NOMO-1 treated with DMSO at 0.1 percent for 48 hours (cell line): ENCODE measurements at regions not wholly inside any gene's neighbourhood (a gene's known extent, or its start where the extent isn't known, plus 50 kb on each side); places are given as distances from the start of the nearest gene placed in this dataset.

Experiments
- DNase-seq: peaks from one replicate; lab custom pipeline; 2025; ENCODE audit not compliant: unreplicated experiment; lab: John Stamatoyannopoulos, UW

GRCh38 chr5:159774476-159775031 lies 141.7 kb upstream of the ADRA1B start:
- DNase-seq, result no peak

DNA sequence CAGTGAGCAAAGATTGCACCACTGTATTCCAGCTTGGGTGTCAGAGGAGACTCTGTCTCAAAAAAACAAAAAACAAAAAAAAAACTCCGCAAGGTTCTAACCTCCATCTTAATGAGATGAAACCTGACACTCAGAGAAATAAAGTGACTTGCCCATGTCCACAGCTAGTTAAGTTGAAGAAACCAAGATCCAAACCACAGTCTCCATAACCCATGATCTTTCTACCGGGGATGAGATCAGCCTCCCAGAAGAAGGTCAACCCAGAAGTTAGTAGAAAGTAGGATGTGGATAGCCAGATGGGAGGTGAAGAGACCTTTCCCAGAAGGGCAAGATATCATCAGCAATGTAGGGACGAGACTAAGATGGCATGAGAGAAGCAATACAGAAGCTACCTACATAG lies 140.4 kb upstream of the ADRA1B start:
- no peak for DNase-seq

DNA sequence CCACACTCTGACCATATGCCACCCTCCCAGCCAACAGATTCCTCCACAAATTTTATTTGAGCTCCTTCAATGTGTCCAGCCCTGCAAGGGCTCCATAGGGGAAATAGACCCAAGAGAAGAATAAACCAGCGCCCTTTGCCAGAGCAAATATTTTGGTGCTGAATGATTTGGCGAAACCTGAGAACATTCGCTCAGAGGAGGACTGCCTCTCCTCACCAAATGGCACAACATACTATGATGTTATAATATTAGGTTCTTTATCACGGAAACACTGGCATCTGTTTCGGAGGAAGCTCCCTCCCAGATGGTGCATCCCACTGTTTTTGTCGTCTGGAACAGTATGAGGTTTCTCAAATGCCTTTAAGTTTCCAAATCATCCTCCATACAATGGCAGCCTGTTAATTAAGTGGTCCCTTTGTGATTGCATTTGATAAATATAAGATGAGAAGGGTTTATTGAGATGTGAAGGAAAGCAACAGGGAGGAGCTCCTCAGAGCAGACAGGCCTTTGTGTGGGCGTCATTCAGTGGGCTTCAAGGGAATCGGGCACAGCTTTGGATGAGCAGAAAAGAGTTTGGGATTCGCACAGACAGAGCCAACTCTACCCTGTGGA lies 139.1 kb upstream of the ADRA1B start:
- no peak for DNase-seq

DNA sequence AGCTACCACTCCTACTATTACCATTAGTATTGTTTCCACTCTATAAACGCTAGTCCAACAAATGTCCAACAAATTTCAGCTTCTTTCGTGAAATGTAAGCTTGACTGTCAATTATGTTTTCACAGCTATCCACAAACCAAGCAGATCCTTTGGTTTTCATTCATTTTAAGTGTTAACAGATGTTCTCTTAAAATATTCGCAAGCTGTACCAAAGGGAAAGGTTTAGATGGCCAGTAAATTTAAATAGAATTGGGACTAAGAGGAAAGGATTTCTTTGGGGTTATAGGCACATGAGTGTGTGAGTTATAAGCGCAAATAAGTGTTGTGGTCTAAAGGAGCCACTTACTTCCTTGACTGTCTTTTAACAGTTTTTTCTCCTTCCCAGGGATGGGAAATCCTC lies 136.8 kb upstream of the ADRA1B start:
- DNase-seq, result no peak

GRCh38 chr5:159780246-159780645 lies 136.0 kb upstream of the ADRA1B start:
- no peak for DNase-seq

- DNase-seq, result no peak
These were observed 134.6 kb upstream of the ADRA1B start for GRCh38 chr5:159781626-159782157.

- DNase-seq, result no peak
These were observed 133.9 kb upstream of the ADRA1B start for GRCh38 chr5:159782197-159782994.

- no peak for DNase-seq
These were observed 133.3 kb upstream of the ADRA1B start for GRCh38 chr5:159782995-159783300.

- no peak for DNase-seq
These were observed 132.5 kb upstream of the ADRA1B start for GRCh38 chr5:159783726-159784247.

GRCh38 chr5:159784993-159785392 lies 131.3 kb upstream of the ADRA1B start:
- DNase-seq, result no peak

- DNase-seq, result no peak
These were observed 130.6 kb upstream of the ADRA1B start for GRCh38 chr5:159785656-159786055.

GRCh38 chr5:159786201-159786600 lies 130.1 kb upstream of the ADRA1B start:
- no peak for DNase-seq

GRCh38 chr5:159786901-159787691 lies 129.2 kb upstream of the ADRA1B start:
- DNase-seq, result no peak

GRCh38 chr5:159787837-159788236 lies 128.4 kb upstream of the ADRA1B start:
- no peak for DNase-seq

DNA sequence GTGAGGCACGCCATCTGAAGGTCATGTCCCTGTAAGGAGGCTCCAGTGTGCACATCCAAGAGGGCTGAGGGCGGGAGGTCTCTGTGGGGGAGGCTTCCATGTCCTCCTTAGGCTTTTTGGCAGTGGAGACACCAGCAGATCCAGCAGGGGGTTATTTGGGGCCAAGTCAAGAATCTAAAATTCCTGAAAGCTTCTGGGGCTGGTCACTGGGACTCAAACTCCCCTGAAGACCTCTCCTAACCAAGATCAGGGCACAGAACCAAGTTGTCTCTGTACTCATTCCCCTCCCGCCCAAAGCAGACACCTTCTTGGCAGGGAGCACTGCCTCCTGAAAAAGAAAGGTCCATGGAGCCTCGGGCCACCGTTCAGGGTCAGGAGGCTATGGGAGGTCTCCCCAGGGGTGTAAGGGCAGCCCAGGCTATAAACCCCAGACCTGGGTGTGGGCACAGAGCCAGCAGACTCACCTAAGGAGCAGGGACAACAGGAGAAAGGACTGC lies 127.4 kb upstream of the ADRA1B start:
- DNase-seq, result no peak

- no peak for DNase-seq
These were observed 124.1 kb upstream of the ADRA1B start for GRCh38 chr5:159792180-159792579.

DNA sequence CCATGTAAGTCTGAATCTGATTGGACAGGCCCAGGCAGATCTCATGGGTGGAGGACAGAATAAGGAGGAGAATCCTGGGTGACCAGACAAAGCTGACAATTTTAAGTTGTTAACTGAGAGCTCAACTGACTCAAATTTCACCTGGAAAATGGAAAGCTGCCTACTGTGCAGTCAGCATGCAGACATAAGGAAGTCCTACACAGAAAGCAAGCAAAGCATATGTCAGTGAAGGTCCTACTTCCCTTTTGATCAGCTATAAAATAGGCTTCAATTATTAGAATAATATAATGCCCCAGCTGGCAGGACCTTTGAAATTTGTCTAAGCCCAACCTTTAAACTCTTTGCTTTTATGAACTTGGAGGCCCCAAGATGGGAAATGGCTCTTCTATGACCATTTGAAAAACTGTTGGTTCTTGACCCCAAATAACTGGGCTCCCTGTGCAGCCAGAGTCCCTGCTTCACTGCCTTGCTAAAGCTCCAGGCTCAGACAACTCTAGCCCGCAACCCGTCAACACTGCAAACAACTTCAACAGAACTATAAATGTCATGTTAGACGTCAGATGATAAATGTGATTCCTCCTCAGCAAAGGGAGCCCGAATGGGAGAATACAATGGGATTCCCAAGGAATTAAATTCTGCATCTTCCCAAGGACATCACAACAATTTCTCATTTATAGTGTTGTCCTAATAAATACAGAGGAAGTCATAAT lies 118.9 kb upstream of the ADRA1B start:
- DNase-seq, result peak; percentile 25

DNA sequence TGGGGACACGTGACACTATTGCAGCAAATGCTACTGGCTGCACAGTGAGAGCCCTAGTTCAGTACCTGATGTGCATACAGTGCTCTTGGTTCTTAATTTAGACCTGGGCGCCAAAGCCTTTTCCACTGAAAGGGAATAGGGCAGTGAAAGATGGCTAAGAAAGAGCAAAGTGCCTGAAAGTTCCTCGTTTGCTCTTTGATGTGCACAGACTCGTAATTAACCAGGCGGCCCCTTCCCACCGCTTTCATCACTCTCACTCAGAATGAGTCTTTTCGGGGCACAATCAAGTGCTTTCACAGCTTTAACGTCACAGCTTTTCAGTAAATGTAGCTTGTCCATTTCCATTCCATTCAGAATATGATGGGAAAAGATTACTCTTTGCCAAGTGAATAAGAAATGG lies 116.6 kb upstream of the ADRA1B start:
- peak; percentile 24 for DNase-seq

GRCh38 chr5:159800131-159800840 lies 116.0 kb upstream of the ADRA1B start:
- DNase-seq, result peak; percentile 6

DNA sequence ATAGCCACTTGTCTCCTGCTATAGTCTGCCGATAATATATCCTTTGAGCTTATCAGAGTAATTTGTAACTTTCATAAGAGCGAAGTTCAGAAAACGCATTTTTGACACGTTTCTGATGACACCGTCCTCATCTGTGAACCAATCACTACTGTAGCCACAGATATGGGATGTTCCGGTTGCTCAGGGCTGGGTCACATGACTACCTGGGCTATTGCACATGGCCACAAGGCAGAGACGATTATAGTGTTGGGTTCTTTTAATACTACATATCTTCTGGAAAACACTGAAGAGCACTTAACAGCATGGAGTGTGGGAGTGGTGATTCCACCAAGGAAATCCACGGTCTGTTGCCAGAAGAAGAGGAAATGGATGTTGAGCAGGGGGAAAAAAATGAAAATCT lies 115.0 kb upstream of the ADRA1B start:
- no peak for DNase-seq
